ENCODE measurements at regions not wholly inside any gene's neighbourhood (a gene's known extent, or its start where the extent isn't known, plus 50 kb on each side); places are given as distances from the start of the nearest gene placed in this dataset.

GRCh38 chrX:148265829-148266228 lies 234.6 kb upstream of the AFF2 start:
- TF ChIP-seq EP300 (IDR thresholded peaks at IDR 0.05): no peak
- TF ChIP-seq POLR2A (IDR thresholded peaks at IDR 0.05): no peak
